OCI-LY7 (cell line): ENCODE measurements at regions not wholly inside any gene's neighbourhood (a gene's known extent, or its start where the extent isn't known, plus 50 kb on each side); places are given as distances from the start of the nearest gene placed in this dataset.

Experiments
- BruUV-seq: library from RNA; stranded (reverse); fragments of 400-500 nt; replicated peaks from 2 replicates; lab custom pipeline; 2021; lab: Mats Ljungman, UMichigan
- CTCF ChIA-PET: fragments of 300-600 bp; sonication (Branson Sonifier 250); formaldehyde crosslinking; loops from one replicate; lab custom pipeline; 2022; ENCODE audit warnings: antibody characterized with exemption; ENCODE audit not compliant: unreplicated experiment; lab: Charles Lee
- POLR2A ChIA-PET: fragments of 300-600 bp; sonication (Branson Sonifier 250); formaldehyde crosslinking; loops from one replicate; lab custom pipeline; 2022; ENCODE audit warnings: antibody characterized with exemption; lab: Charles Lee
- DNase-seq: peaks from one replicate; pipeline ENCODE4 v3.0.0-alpha.2; 2015; ENCODE audit warnings: low spot score
- H2AFZ ChIP-seq: fragments of 200-600 bp; sonication (generic), shearing (Covaris generic); 2 replicates; pipeline ENCODE4 v1.6.1; 2014; ENCODE audit warnings: mild to moderate bottlenecking, antibody characterized with exemption, low read length, moderate library complexity
- H3K27ac ChIP-seq: fragments of 200-600 bp; sonication (generic); 2 replicates; pipeline ENCODE4 v1.5.1; 2014; ENCODE audit warnings: mixed run types, low read depth, mild to moderate bottlenecking, moderate library complexity, low read length, inconsistent platforms; ENCODE audit not compliant: poor library complexity, severe bottlenecking
- H3K36me3 ChIP-seq: fragments of 200-600 bp; sonication (generic); 2 replicates; pipeline ENCODE4 v1.6.1; 2014; ENCODE audit warnings: mild to moderate bottlenecking, antibody characterized with exemption, low read length, moderate library complexity, mixed read lengths; ENCODE audit not compliant: insufficient read depth
- H3K4me1 ChIP-seq: fragments of 200-600 bp; sonication (generic); 2 replicates; pipeline ENCODE4 v1.5.1; 2014; ENCODE audit warnings: mild to moderate bottlenecking, low read length; ENCODE audit not compliant: insufficient read depth, poor library complexity, severe bottlenecking
- H3K4me2 ChIP-seq: fragments of 200-600 bp; sonication (generic); 2 replicates; pipeline ENCODE4 v1.6.1; 2014; ENCODE audit warnings: mild to moderate bottlenecking, low read length
- H3K4me3 ChIP-seq: fragments of 200-600 bp; sonication (generic); 2 replicates; pipeline ENCODE4 v1.5.1; 2014; ENCODE audit warnings: mild to moderate bottlenecking, low read depth, low read length; ENCODE audit not compliant: poor library complexity, severe bottlenecking
- H3K79me2 ChIP-seq: fragments of 200-600 bp; sonication (generic); 2 replicates; pipeline ENCODE4 v1.6.1; 2016; ENCODE audit warnings: low read depth, mild to moderate bottlenecking, low read length, moderate library complexity, mixed read lengths; ENCODE audit not compliant: insufficient read depth
- H3K9me2 ChIP-seq: fragments of 200-600 bp; sonication (generic); 2 replicates; pipeline ENCODE4 v1.6.1; 2016; ENCODE audit warnings: mild to moderate bottlenecking, low read length, mixed read lengths; ENCODE audit not compliant: insufficient read depth
- H3K9me3 ChIP-seq: fragments of 200-600 bp; sonication (generic); 2 replicates; pipeline ENCODE4 v1.6.1; 2014; ENCODE audit warnings: mild to moderate bottlenecking, mixed run types, low read length, mixed read lengths
- H4K20me1 ChIP-seq: fragments of 200-600 bp; sonication (generic); 2 replicates; pipeline ENCODE4 v1.6.1; 2014; ENCODE audit warnings: mild to moderate bottlenecking, antibody characterized with exemption, low read length, moderate library complexity, mixed read lengths; ENCODE audit not compliant: insufficient read depth
- EZH2phosphoT487 ChIP-seq: fragments of 200-600 bp; sonication (generic); IDR thresholded peaks from 2 replicates; pipeline ENCODE4 v1.6.1; 2018; ENCODE audit warnings: low read depth, borderline replicate concordance, mild to moderate bottlenecking, mixed run types, antibody characterized with exemption, low read length, moderate library complexity, mixed read lengths
- intact Hi-C: fragments of 100-400 bp; cut with micrococcal nuclease; formaldehyde crosslinking; loops from one replicate; pipeline ENCODE4 v1.10.0; 2022; ENCODE audit not compliant: unreplicated experiment
- TF ChIP-seq, protein P1 (sequence below): fragments of 200-600 bp; sonication (generic); conservative IDR thresholded peaks from 2 replicates; pipeline ENCODE4 v1.5.1; 2014; ENCODE audit warnings: mild to moderate bottlenecking, antibody characterized with exemption, low read length, moderate library complexity, mixed read lengths

GRCh38 chr9:25442526-25442925 is 235.7 kb downstream of the TUSC1 start:
- no peak for DNase-seq
- Histone ChIP-seq H4K20me1 (no peaks in the 10 kb centered on the region), H3K9me2 (no peaks in the 10 kb centered on the region), H3K4me1 (no peaks in the 10 kb centered on the region), H3K4me2 (no peak overlapping the region), H3K9me3 (no peaks in the 10 kb centered on the region), H3K4me3 (no peak overlapping the region), H3K36me3 (no peaks in the 10 kb centered on the region), H3K79me2 (no peaks in the 10 kb centered on the region), H3K27ac (no peak overlapping the region), H2AFZ (no peak overlapping the region)
- BruUV-seq = no TSS peak
- intact Hi-C loops = no loop called here
- CTCF ChIA-PET = no interaction called here
- TF ChIP-seq, protein P1, sequence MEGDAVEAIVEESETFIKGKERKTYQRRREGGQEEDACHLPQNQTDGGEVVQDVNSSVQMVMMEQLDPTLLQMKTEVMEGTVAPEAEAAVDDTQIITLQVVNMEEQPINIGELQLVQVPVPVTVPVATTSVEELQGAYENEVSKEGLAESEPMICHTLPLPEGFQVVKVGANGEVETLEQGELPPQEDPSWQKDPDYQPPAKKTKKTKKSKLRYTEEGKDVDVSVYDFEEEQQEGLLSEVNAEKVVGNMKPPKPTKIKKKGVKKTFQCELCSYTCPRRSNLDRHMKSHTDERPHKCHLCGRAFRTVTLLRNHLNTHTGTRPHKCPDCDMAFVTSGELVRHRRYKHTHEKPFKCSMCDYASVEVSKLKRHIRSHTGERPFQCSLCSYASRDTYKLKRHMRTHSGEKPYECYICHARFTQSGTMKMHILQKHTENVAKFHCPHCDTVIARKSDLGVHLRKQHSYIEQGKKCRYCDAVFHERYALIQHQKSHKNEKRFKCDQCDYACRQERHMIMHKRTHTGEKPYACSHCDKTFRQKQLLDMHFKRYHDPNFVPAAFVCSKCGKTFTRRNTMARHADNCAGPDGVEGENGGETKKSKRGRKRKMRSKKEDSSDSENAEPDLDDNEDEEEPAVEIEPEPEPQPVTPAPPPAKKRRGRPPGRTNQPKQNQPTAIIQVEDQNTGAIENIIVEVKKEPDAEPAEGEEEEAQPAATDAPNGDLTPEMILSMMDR = no peak
- no peak for TF ChIP-seq EZH2phosphoT487
- POLR2A ChIA-PET = no interaction called here

- ChIA-PET POLR2A (no interaction called here), CTCF (no interaction called here)
- Histone ChIP-seq H3K79me2 (no peaks in the 10 kb centered on the region), H2AFZ (no peak overlapping the region), H3K4me3 (no peak overlapping the region), H4K20me1 (no peaks in the 10 kb centered on the region), H3K27ac (no peak overlapping the region), H3K4me2 (no peak overlapping the region), H3K4me1 (no peaks in the 10 kb centered on the region), H3K9me3 (no peaks in the 10 kb centered on the region), H3K36me3 (no peaks in the 10 kb centered on the region), H3K9me2 (no peaks in the 10 kb centered on the region)
- DNase-seq = no peak
- TF ChIP-seq, protein P1 = no peak
- no peak for TF ChIP-seq EZH2phosphoT487
- no TSS peak for BruUV-seq
- intact Hi-C loops = no loop called here
Measured at GRCh38 chr9:25427898-25428297, 250.3 kb downstream of the TUSC1 start.

DNA sequence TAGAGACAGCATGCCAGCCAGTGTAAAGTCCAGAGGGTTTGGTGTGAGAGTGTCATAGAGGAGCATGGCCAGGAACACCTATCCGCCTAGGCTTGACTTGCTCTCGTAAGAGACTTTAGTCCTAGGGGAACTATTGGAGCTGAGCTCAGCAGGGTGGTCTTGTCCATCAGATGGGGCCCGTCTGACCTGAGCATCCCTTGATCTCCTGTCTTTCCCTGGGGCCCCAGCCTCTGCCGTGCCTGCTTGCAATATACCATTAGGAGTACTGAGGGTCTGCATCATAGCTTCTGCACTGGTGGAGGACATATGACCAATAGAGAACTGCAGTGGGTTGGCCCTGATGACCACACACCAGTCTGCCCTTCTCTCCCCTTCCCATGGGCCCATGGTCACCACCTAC is 251.0 kb downstream of the TUSC1 start:
- Histone ChIP-seq H3K27ac (no peak overlapping the region), H3K4me1 (no peaks in the 10 kb centered on the region), H3K4me3 (no peak overlapping the region), H4K20me1 (no peaks in the 10 kb centered on the region), H3K36me3 (no peaks in the 10 kb centered on the region), H3K79me2 (no peaks in the 10 kb centered on the region), H3K9me2 (no peaks in the 10 kb centered on the region), H2AFZ (no peak overlapping the region), H3K4me2 (no peak overlapping the region), H3K9me3 (no peaks in the 10 kb centered on the region)
- ChIA-PET CTCF (no interaction called here), POLR2A (no interaction called here)
- intact Hi-C loops = no loop called here
- TF ChIP-seq, protein P1 = no peak
- TF ChIP-seq EZH2phosphoT487 = no peak
- DNase-seq = no peak
- BruUV-seq = no TSS peak
